ENCODE measurements at regions not wholly inside any gene's neighbourhood (a gene's known extent, or its start where the extent isn't known, plus 50 kb on each side); places are given as distances from the start of the nearest gene placed in this dataset.

- intact Hi-C loops (cut with micrococcal nuclease) = no loop called here
- Histone ChIP-seq H3K36me3 (ENCODE audit: control insufficient read depth, insufficient read depth, low read length) (no peaks in the 10 kb centered on the region), H3K9me3 (ENCODE audit: control insufficient read depth, insufficient read depth, low read length) (no peaks in the 10 kb centered on the region), H3K27ac (ENCODE audit: low read length) (no peak overlapping the region), H3K27me3 (ENCODE audit: control insufficient read depth, insufficient read depth, low read length) (peaks cover 3% of the 10 kb centered on the region), H3K4me1 (ENCODE audit: control insufficient read depth, insufficient read depth, low read length) (no peaks in the 10 kb centered on the region), H3K4me3 (ENCODE audit: low read length) (no peak overlapping the region)
- Mint-ChIP-seq H3K4me1 (no peaks in the 10 kb centered on the region), H3K4me3 (no peak overlapping the region), H3K27me3 (ENCODE audit: low read depth in 2 of 2) (peaks cover 0 to 5% of the 10 kb centered on the region in 2 donors), H3K36me3 (no peaks in the 10 kb centered on the region), H3K9me3 (no peaks in the 10 kb centered on the region), H3K27ac (no peak overlapping the region)
- WGBS (ENCODE audit: insufficient coverage) = 78% methylated on average over 8 of the region's 8 CpGs
- DNase-seq (no peak), ATAC-seq (no peak)
- TF ChIP-seq CTCF (IDR thresholded peaks at IDR 0.05) = no peak
These were observed 65.8 kb upstream of the CFAP20DC start for GRCh38 chr3:59115364-59116232.

- H3K36me3 Mint-ChIP-seq = no peaks in the 10 kb centered on the region
- no peak overlapping the region for H3K27ac ChIP-seq (ENCODE audit: low read length)
- no peak for TF ChIP-seq CTCF (IDR thresholded peaks at IDR 0.05)
- ATAC-seq = no peak
- H3K9me3 ChIP-seq (ENCODE audit: control insufficient read depth, insufficient read depth, low read length) = no peaks in the 10 kb centered on the region
- 54% methylated on average over 3 of the region's 5 CpGs for WGBS (ENCODE audit: insufficient coverage)
- H3K27ac Mint-ChIP-seq = no peak overlapping the region
- peaks cover 3% of the 10 kb centered on the region for H3K27me3 ChIP-seq (ENCODE audit: control insufficient read depth, insufficient read depth, low read length)
- H3K4me3 Mint-ChIP-seq = no peak overlapping the region
- no peaks in the 10 kb centered on the region for H3K4me1 Mint-ChIP-seq
- H3K4me3 ChIP-seq (ENCODE audit: low read length) = no peak overlapping the region
- no peaks in the 10 kb centered on the region for H3K9me3 Mint-ChIP-seq
- no peak for DNase-seq
- peaks cover 0 to 3% of the 10 kb centered on the region in 2 donors for H3K27me3 Mint-ChIP-seq (ENCODE audit: low read depth in 2 of 2)
- H3K4me1 ChIP-seq (ENCODE audit: control insufficient read depth, insufficient read depth, low read length) = no peaks in the 10 kb centered on the region
- no peaks in the 10 kb centered on the region for H3K36me3 ChIP-seq (ENCODE audit: control insufficient read depth, insufficient read depth, low read length)
- intact Hi-C loops (cut with micrococcal nuclease) = no loop called here
These were observed 58.3 kb upstream of the CFAP20DC start for GRCh38 chr3:59107856-59108815.

GRCh38 chr3:59106085-59106648 is 56.3 kb upstream of the CFAP20DC start:
- ATAC-seq (no peak), DNase-seq (no peak)
- no peaks in the 10 kb centered on the region for H3K9me3 ChIP-seq (ENCODE audit: control insufficient read depth, insufficient read depth, low read length)
- H3K4me1 ChIP-seq (ENCODE audit: control insufficient read depth, insufficient read depth, low read length) = no peaks in the 10 kb centered on the region
- H3K27ac Mint-ChIP-seq = no peak overlapping the region
- no peaks in the 10 kb centered on the region for H3K4me1 Mint-ChIP-seq
- TF ChIP-seq CTCF (IDR thresholded peaks at IDR 0.05) = no peak
- no peak overlapping the region for H3K4me3 ChIP-seq (ENCODE audit: low read length)
- no peaks in the 10 kb centered on the region for H3K9me3 Mint-ChIP-seq
- no peaks in the 10 kb centered on the region for H3K36me3 ChIP-seq (ENCODE audit: control insufficient read depth, insufficient read depth, low read length)
- intact Hi-C loops (cut with micrococcal nuclease) = no loop called here
- no peaks in the 10 kb centered on the region for H3K36me3 Mint-ChIP-seq
- H3K27ac ChIP-seq (ENCODE audit: low read length) = no peak overlapping the region
- H3K27me3 Mint-ChIP-seq (ENCODE audit: low read depth in 2 of 2) = peaks cover 0 to 3% of the 10 kb centered on the region in 2 donors
- no peaks in the 10 kb centered on the region for H3K27me3 ChIP-seq (ENCODE audit: control insufficient read depth, insufficient read depth, low read length)
- no peak overlapping the region for H3K4me3 Mint-ChIP-seq
- WGBS (ENCODE audit: insufficient coverage) = 78% methylated on average over 1 of the region's 1 CpG
